B cell (primary cell): ENCODE measurements at regions not wholly inside any gene's neighbourhood (a gene's known extent, or its start where the extent isn't known, plus 50 kb on each side); places are given as distances from the start of the nearest gene placed in this dataset.

Experiments used
- CTCF ChIP-seq: fragments of 200-600 bp; IDR thresholded peaks from one replicate; pipeline ENCODE4 v1.8.0; 2022; ENCODE audit warnings: antibody characterized with exemption, mild to moderate bottlenecking
- EZH2 ChIP-seq: IDR thresholded peaks from 2 replicates; pipeline ENCODE4 v1.6.1; 2012; ENCODE audit warnings: borderline replicate concordance, low read depth, mild to moderate bottlenecking, moderate library complexity, low read length; ENCODE audit not compliant: insufficient read depth, poor library complexity, severe bottlenecking

- no peak for TF ChIP-seq CTCF
- TF ChIP-seq EZH2 = no peak
These were observed 70.4 kb upstream of the CDK1 start for GRCh38 chr10:60707841-60708240.
